ENCODE measurements at regions not wholly inside any gene's neighbourhood (a gene's known extent, or its start where the extent isn't known, plus 50 kb on each side); places are given as distances from the start of the nearest gene placed in this dataset.
"Not testable (repeated sequence)": the region's sequence is repeated elsewhere in the genome, so short reads cannot be mapped to it uniquely, and the experiment has no call there.

DNA sequence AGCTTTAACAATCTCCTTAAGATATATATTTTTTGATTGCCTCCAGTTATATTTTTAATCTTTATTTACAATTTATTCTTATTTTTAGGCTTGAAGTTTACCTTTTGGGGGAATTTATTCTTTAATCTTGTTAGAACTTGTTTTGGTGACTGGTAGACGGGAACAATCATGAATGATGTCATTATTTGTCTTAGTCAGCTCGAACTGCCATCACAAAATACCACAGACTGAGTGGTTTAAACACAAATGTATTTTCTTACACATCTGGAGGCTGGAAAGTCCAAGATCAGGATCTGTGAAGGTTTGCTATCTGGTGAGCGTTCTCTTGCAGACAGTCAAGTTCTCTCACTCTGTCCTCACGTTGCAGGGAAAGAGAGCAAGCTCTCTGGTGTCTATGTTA, 639.5 kb upstream of the SEMA6D start:
- BruUV-seq (replicated peaks); POLR2A ChIA-PET; CTCF ChIA-PET (ENCODE audit: low intra/inter-chr PET ratio, low total read pairs); H2AFZ ChIP-seq (ENCODE audit: low read length); H3K79me2 ChIP-seq (ENCODE audit: insufficient read depth, low read length); H3K4me1 ChIP-seq (ENCODE audit: insufficient read depth, low read length); H4K20me1 ChIP-seq (ENCODE audit: insufficient read depth, low read length); in situ Hi-C loops (cut with HindIII; ENCODE audit: extremely low pct_ligation_motif_present, low pct_unique_long_range_greater_than_20kb); intact Hi-C loops (cut with micrococcal nuclease; ENCODE audit: unreplicated experiment); H3K9ac ChIP-seq (ENCODE audit: insufficient read depth, low read depth, low read length); FAIRE-seq; H3K4me3 ChIP-seq (replicated peaks in 1 of 3; ENCODE audit: insufficient read depth in 1 of 3, low read depth in 2 of 3, low read length in 3 of 3); ATAC-seq; DNase-seq (ENCODE audit: low spot score); H3K4me2 ChIP-seq (ENCODE audit: low read depth, low read length); H3K27ac ChIP-seq (ENCODE audit: extremely low read length, insufficient read depth, low read length); H3K36me3 ChIP-seq (replicated peaks in 1 of 2; ENCODE audit: control insufficient read depth in 1 of 2, insufficient read depth in 2 of 2, low read length in 2 of 2); H3K27me3 ChIP-seq (ENCODE audit: control insufficient read depth in 1 of 2, insufficient read depth in 2 of 2, low read length in 2 of 2); TF ChIP-seq ATF7 (CRISPR knock-in tag; IDR thresholded peaks at IDR 0.05): not testable (repeated sequence)
- WGBS (ENCODE audit: low lambda C conversion rate), result 0% methylated on average over 4 of the region's 4 CpGs
- peaks cover 35% of the 10 kb centered on the region for H3K9me3 ChIP-seq (ENCODE audit: low read length)
- TF ChIP-seq ATF7 (IDR thresholded peaks at IDR 0.05), result peak; percentile 55; the same call in 1 of the 2 replicates

DNA sequence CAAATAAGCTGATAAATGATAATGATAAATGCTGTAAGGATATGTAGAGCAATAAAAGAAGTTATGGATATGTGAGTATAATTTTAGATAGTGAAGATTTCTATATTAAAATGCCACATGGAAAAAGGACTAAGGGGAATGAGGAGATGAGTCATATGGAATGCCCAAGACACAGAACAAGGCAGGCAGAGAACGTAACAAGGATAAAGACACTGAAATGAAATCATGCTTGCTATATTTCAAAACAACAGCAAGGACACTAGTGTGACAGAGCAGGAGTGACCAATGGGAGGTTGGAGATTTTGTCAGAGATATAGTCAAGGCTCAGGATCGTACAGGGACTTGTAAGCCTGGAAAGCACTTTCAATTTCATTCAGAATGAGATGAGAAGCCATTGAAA, 621.5 kb upstream of the SEMA6D start:
- POLR2A ChIA-PET, result no interaction called here

DNA sequence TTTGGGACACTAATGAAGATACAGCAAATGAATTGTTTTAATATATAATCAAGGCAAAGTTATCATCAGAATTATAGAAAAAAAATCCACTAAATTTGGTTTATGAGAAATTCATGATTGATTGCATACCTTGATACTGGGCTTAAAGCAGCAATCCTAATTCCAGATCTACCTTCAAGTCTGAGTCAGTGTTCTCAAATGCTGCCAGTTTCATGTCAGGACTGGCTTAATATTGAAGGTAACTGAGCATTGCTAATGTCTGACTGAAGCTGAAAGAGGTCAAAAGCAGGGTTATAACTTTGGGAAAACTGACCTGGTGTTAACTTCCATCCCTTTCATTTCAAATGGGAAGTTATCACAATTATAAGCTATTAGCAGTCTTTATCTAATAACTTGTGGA, 618.8 kb upstream of the SEMA6D start:
- H3K4me1 ChIP-seq (ENCODE audit: insufficient read depth, low read length); DNase-seq (ENCODE audit: low spot score); H3K79me2 ChIP-seq (ENCODE audit: insufficient read depth, low read length); ATAC-seq; H2AFZ ChIP-seq (ENCODE audit: low read length); in situ Hi-C loops (cut with HindIII; ENCODE audit: extremely low pct_ligation_motif_present, low pct_unique_long_range_greater_than_20kb); H3K36me3 ChIP-seq (replicated peaks in 1 of 2; ENCODE audit: control insufficient read depth in 1 of 2, insufficient read depth in 2 of 2, low read length in 2 of 2); H4K20me1 ChIP-seq (ENCODE audit: insufficient read depth, low read length); H3K9ac ChIP-seq (ENCODE audit: insufficient read depth, low read depth, low read length); H3K4me3 ChIP-seq (replicated peaks in 1 of 3; ENCODE audit: insufficient read depth in 1 of 3, low read depth in 2 of 3, low read length in 3 of 3); BruUV-seq (replicated peaks); H3K4me2 ChIP-seq (ENCODE audit: low read depth, low read length); H3K27ac ChIP-seq (ENCODE audit: extremely low read length, insufficient read depth, low read length); POLR2A ChIA-PET; intact Hi-C loops (cut with micrococcal nuclease; ENCODE audit: unreplicated experiment); H3K27me3 ChIP-seq (ENCODE audit: control insufficient read depth in 1 of 2, insufficient read depth in 2 of 2, low read length in 2 of 2); CTCF ChIA-PET (ENCODE audit: low intra/inter-chr PET ratio, low total read pairs); FAIRE-seq: not testable (repeated sequence)
- peaks cover 82% of the 10 kb centered on the region for H3K9me3 ChIP-seq (ENCODE audit: low read length)

More for the DNA sequence above, 621.5 kb upstream of the SEMA6D start:
- no TSS peak for BruUV-seq (replicated peaks)
- ATAC-seq, result no peak
- Histone ChIP-seq H3K9me3 (ENCODE audit: low read length) (peaks cover 96% of the 10 kb centered on the region), H3K4me2 (ENCODE audit: low read depth, low read length) (no peak overlapping the region), H3K4me3 (replicated peaks in 1 of 3; ENCODE audit: insufficient read depth in 1 of 3, low read depth in 2 of 3, low read length in 3 of 3) (no peak overlapping the region), H4K20me1 (ENCODE audit: insufficient read depth, low read length) (no peaks in the 10 kb centered on the region), H3K27ac (ENCODE audit: extremely low read length, insufficient read depth, low read length) (no peak overlapping the region), H3K36me3 (replicated peaks in 1 of 2; ENCODE audit: control insufficient read depth in 1 of 2, insufficient read depth in 2 of 2, low read length in 2 of 2) (no peaks in the 10 kb centered on the region), H2AFZ (ENCODE audit: low read length) (no peak overlapping the region), H3K4me1 (ENCODE audit: insufficient read depth, low read length) (no peaks in the 10 kb centered on the region), H3K27me3 (ENCODE audit: control insufficient read depth in 1 of 2, insufficient read depth in 2 of 2, low read length in 2 of 2) (no peaks in the 10 kb centered on the region), H3K79me2 (ENCODE audit: insufficient read depth, low read length) (no peaks in the 10 kb centered on the region), H3K9ac (ENCODE audit: insufficient read depth, low read depth, low read length) (no peak overlapping the region)
- TF ChIP-seq HNF4G (IDR thresholded peaks at IDR 0.05; ENCODE audit: borderline replicate concordance, low read depth, low read length) (no peak), HNF4G (CRISPR knock-in tag; IDR thresholded peaks at IDR 0.05; ENCODE audit: borderline replicate concordance, low read depth) (no peak), POLR2AphosphoS5 (IDR thresholded peaks at IDR 0.05; ENCODE audit: low read depth, low read length) (no peak)
- TF ChIP-seq, protein P1, sequence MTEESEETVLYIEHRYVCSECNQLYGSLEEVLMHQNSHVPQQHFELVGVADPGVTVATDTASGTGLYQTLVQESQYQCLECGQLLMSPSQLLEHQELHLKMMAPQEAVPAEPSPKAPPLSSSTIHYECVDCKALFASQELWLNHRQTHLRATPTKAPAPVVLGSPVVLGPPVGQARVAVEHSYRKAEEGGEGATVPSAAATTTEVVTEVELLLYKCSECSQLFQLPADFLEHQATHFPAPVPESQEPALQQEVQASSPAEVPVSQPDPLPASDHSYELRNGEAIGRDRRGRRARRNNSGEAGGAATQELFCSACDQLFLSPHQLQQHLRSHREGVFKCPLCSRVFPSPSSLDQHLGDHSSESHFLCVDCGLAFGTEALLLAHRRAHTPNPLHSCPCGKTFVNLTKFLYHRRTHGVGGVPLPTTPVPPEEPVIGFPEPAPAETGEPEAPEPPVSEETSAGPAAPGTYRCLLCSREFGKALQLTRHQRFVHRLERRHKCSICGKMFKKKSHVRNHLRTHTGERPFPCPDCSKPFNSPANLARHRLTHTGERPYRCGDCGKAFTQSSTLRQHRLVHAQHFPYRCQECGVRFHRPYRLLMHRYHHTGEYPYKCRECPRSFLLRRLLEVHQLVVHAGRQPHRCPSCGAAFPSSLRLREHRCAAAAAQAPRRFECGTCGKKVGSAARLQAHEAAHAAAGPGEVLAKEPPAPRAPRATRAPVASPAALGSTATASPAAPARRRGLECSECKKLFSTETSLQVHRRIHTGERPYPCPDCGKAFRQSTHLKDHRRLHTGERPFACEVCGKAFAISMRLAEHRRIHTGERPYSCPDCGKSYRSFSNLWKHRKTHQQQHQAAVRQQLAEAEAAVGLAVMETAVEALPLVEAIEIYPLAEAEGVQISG (CRISPR knock-in tag; IDR thresholded peaks at IDR 0.05), result no peak
- TF ChIP-seq, protein P2, sequence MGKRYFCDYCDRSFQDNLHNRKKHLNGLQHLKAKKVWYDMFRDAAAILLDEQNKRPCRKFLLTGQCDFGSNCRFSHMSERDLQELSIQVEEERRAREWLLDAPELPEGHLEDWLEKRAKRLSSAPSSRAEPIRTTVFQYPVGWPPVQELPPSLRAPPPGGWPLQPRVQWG (CRISPR knock-in tag; IDR thresholded peaks at IDR 0.05; ENCODE audit: borderline replicate concordance, low read depth), result no peak
- TF ChIP-seq, protein P3, sequence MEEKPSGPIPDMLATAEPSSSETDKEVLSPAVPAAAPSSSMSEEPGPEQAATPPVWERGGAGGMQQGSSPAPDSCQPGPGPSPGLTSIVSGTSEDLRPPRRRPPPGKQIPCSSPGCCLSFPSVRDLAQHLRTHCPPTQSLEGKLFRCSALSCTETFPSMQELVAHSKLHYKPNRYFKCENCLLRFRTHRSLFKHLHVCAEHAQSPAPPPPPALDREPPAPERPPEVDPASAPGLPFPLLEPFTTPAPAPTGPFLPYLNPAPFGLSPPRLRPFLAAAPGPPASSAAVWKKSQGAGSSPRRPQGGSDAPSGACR (CRISPR knock-in tag; IDR thresholded peaks at IDR 0.05), result no peak
- 0% methylated on average over 2 of the region's 2 CpGs for WGBS (ENCODE audit: low lambda C conversion rate)
- intact Hi-C loops (cut with micrococcal nuclease; ENCODE audit: unreplicated experiment) (no loop called here), in situ Hi-C loops (cut with HindIII; ENCODE audit: extremely low pct_ligation_motif_present, low pct_unique_long_range_greater_than_20kb) (no loop called here)
- CTCF ChIA-PET (ENCODE audit: low intra/inter-chr PET ratio, low total read pairs), result no interaction called here
- no peak for FAIRE-seq
- no peak for DNase-seq (ENCODE audit: low spot score)
